HEK293 (cell line): ENCODE measurements at regions not wholly inside any gene's neighbourhood (a gene's known extent, or its start where the extent isn't known, plus 50 kb on each side); places are given as distances from the start of the nearest gene placed in this dataset.

Source experiments
- CTCF ChIA-PET: fragments of 350-600 bp; formaldehyde crosslinking; extraction: SDS; loops from one replicate; lab custom pipeline; 2021; ENCODE audit warnings: antibody characterized with exemption; lab: Yijun Ruan, JAX
- POLR2A ChIA-PET: fragments of 300-600 bp; formaldehyde crosslinking; extraction: SDS; loops from one replicate; lab custom pipeline; 2020; ENCODE audit warnings: antibody characterized with exemption, inconsistent platforms; lab: Yijun Ruan, JAX
- H3K27ac ChIP-seq: fragments of 200-500 bp; sonication (Bioruptor generic); 2 replicates; pipeline ENCODE4 v1.5.1; 2014; ENCODE audit warnings: low read depth, low read length, control low read depth, inconsistent platforms; ENCODE audit errors: extremely low read depth
- H3K36me3 ChIP-seq, 2 experiments: fragments of 200-500 bp in 1 of 2; sonication (Bioruptor generic) in 1 of 2; 1 replicate in 1 of 2; 2 replicates in 1 of 2; pipeline ENCODE4 v1.5.1; 2014 to 2017; ENCODE audit warnings: inconsistent platforms in 2 of 2, low read length in 2 of 2; ENCODE audit not compliant: control insufficient read depth in 2 of 2, insufficient read depth in 1 of 2
- H3K4me1 ChIP-seq: fragments of 200-500 bp; sonication (Bioruptor generic); 2 replicates; pipeline ENCODE4 v1.5.1; 2014; ENCODE audit warnings: mild to moderate bottlenecking, low read length, inconsistent platforms; ENCODE audit not compliant: control insufficient read depth, insufficient read depth
- H3K4me3 ChIP-seq: 2 replicates; pipeline ENCODE4 v1.5.1; 2011; ENCODE audit warnings: low read depth, mild to moderate bottlenecking, control low read depth, low read length, moderate library complexity
- H3K9me3 ChIP-seq: fragments of 200-500 bp; sonication (Bioruptor generic); 2 replicates; pipeline ENCODE4 v1.5.1; 2014; ENCODE audit warnings: low read depth, low read length, inconsistent platforms; ENCODE audit not compliant: control insufficient read depth, insufficient read depth
- GFI1B ChIP-seq: fragments of 450-650 bp; formaldehyde crosslinking; IDR thresholded peaks from 2 replicates; pipeline ENCODE4 v1.5.1; 2016; ENCODE audit warnings: missing biosample characterization, missing genetic modification characterization
- REST ChIP-seq: fragments of 450-650 bp; formaldehyde crosslinking; IDR thresholded peaks from 2 replicates; pipeline ENCODE4 v1.5.1; 2016; ENCODE audit warnings: missing biosample characterization, missing genetic modification characterization
- SCRT2 ChIP-seq: fragments of 450-650 bp; formaldehyde crosslinking; IDR thresholded peaks from 2 replicates; pipeline ENCODE4 v1.5.1; 2016; ENCODE audit warnings: missing biosample characterization, missing genetic modification characterization
- SP2 ChIP-seq: fragments of 450-650 bp; formaldehyde crosslinking; IDR thresholded peaks from 2 replicates; pipeline ENCODE4 v1.5.1; 2016; ENCODE audit warnings: missing biosample characterization, missing genetic modification characterization
- SP7 ChIP-seq: fragments of 450-650 bp; formaldehyde crosslinking; IDR thresholded peaks from 2 replicates; pipeline ENCODE4 v1.5.1; 2016; ENCODE audit warnings: missing biosample characterization, missing genetic modification characterization
- TCF7L2 ChIP-seq: IDR thresholded peaks from 2 replicates; pipeline ENCODE4 v1.6.1; 2011; ENCODE audit warnings: low read depth, mild to moderate bottlenecking, inconsistent platforms, low read length, moderate library complexity, borderline replicate concordance
- ZNF335 ChIP-seq: fragments of 450-650 bp; formaldehyde crosslinking; conservative IDR thresholded peaks from 2 replicates; pipeline ENCODE4 v1.5.1; 2016; ENCODE audit warnings: missing biosample characterization, missing genetic modification characterization
- ZNF398 ChIP-seq: fragments of 450-650 bp; formaldehyde crosslinking; IDR thresholded peaks from 2 replicates; pipeline ENCODE4 v1.5.1; 2017; ENCODE audit warnings: missing biosample characterization, missing genetic modification characterization
- ZNF488 ChIP-seq: fragments of 450-650 bp; formaldehyde crosslinking; IDR thresholded peaks from 2 replicates; pipeline ENCODE4 v1.5.1; 2016; ENCODE audit warnings: missing biosample characterization, missing genetic modification characterization
- ZNF600 ChIP-seq: fragments of 450-650 bp; formaldehyde crosslinking; IDR thresholded peaks from 2 replicates; pipeline ENCODE4 v1.5.1; 2016; ENCODE audit warnings: missing biosample characterization, missing genetic modification characterization
- ZNF692 ChIP-seq: fragments of 450-650 bp; formaldehyde crosslinking; IDR thresholded peaks from 2 replicates; pipeline ENCODE4 v1.5.1; 2016; ENCODE audit warnings: missing biosample characterization, missing genetic modification characterization
- ZNF707 ChIP-seq: fragments of 450-650 bp; formaldehyde crosslinking; IDR thresholded peaks from 2 replicates; pipeline ENCODE4 v1.5.1; 2016; ENCODE audit warnings: missing biosample characterization, missing genetic modification characterization

GRCh38 chr20:37458761-37459160, 62.3 kb upstream of the NNAT start:
- H3K9me3 ChIP-seq, result no peaks in the 10 kb centered on the region
- ChIA-PET CTCF (interaction anchor here (1.2 to 1.6 kb wide), 2 partner anchors 23 to 76 kb away, joined by 3 to 4 read pairs; no protein-coding TSS in a partner anchor), POLR2A (no interaction called here)
- no peaks in the 10 kb centered on the region for H3K36me3 ChIP-seq
- H3K4me1 ChIP-seq, result no peaks in the 10 kb centered on the region
- no peak overlapping the region for H3K27ac ChIP-seq
- no peak for TF ChIP-seq GFI1B (tag by site-specific recombination)
- H3K4me3 ChIP-seq, result no peak overlapping the region

- Histone ChIP-seq H3K27ac (no peak overlapping the region), H3K4me1 (no peaks in the 10 kb centered on the region)
- TF ChIP-seq TCF7L2 (no peak), ZNF488 (tag by site-specific recombination) (no peak), REST (tag by site-specific recombination) (no peak), ZNF335 (no peak), ZNF707 (tag by site-specific recombination) (no peak), ZNF692 (tag by site-specific recombination) (no peak), SP7 (no peak), SP2 (no peak), ZNF398 (tag by site-specific recombination) (no peak), ZNF600 (tag by site-specific recombination) (no peak)
- TF ChIP-seq, all 188 proteins: peak for 0
- no peaks in the 10 kb centered on the region for H3K36me3 ChIP-seq
- H3K9me3 ChIP-seq, result no peaks in the 10 kb centered on the region
- POLR2A ChIA-PET, result no interaction called here
- no peak overlapping the region for H3K4me3 ChIP-seq
- CTCF ChIA-PET, result no interaction called here
Observed at GRCh38 chr20:37461405-37461804, 59.6 kb upstream of the NNAT start.

GRCh38 chr20:37463726-37464494, 57.1 kb upstream of the NNAT start:
- POLR2A ChIA-PET, result no interaction called here
- CTCF ChIA-PET, result interaction anchor here (0.5 kb wide), 1 partner anchor 690 kb away, joined by 5 read pairs; the partner anchor contains the start of gene DSN1
- Histone ChIP-seq H3K9me3 (no peaks in the 10 kb centered on the region), H3K27ac (no peak overlapping the region), H3K4me3 (no peak overlapping the region), H3K4me1 (no peaks in the 10 kb centered on the region), H3K36me3 (no peaks in the 10 kb centered on the region)
- TF ChIP-seq REST (tag by site-specific recombination) (no peak), SCRT2 (tag by site-specific recombination) (peak; percentile 49)
